Peyer's patch (tissue), 4 donors: ENCODE measurements at regions not wholly inside any gene's neighbourhood (a gene's known extent, or its start where the extent isn't known, plus 50 kb on each side); places are given as distances from the start of the nearest gene placed in this dataset.

Experiments used
- DNase-seq, 3 donors: peaks; one replicate each; pipeline ENCODE4 v3.0.0-alpha.2; 2017 to 2019
- H3K27ac ChIP-seq, 4 donors: fragments of 200-600 bp; sonication (generic); one replicate each; pipeline ENCODE4 v1.5.1; 2016 to 2019
- H3K27me3 ChIP-seq, 2 donors: fragments of 200-600 bp; sonication (generic); one replicate each; pipeline ENCODE4 v1.5.1; 2019
- H3K36me3 ChIP-seq, 3 donors: fragments of 200-600 bp; sonication (generic); one replicate each; pipeline ENCODE4 v1.5.1; 2016 to 2019
- H3K4me1 ChIP-seq, 4 donors: fragments of 200-600 bp; sonication (generic); one replicate each; pipeline ENCODE4 v1.5.1; 2016 to 2019
- H3K4me3 ChIP-seq, 4 donors: fragments of 200-600 bp; sonication (generic); 1 replicate in 3 of 4; 2 replicates in 1 of 4; pipeline ENCODE4 v1.5.1; 2016 to 2019; ENCODE audit warnings: mild to moderate bottlenecking in 1 of 4
- H3K9me3 ChIP-seq, 4 donors: fragments of 200-600 bp; sonication (generic); one replicate each; pipeline ENCODE4 v1.5.1; 2016 to 2019; ENCODE audit warnings: mild to moderate bottlenecking in 1 of 4
- CTCF ChIP-seq, 6 experiments: fragments of 450-650 bp in 4 of 6; fragments of 200-600 bp in 2 of 6; sonication (generic) in 1 of 6; IDR thresholded peaks; one replicate each; pipeline ENCODE4 v1.5.1; 2017 to 2019; ENCODE audit warnings: antibody characterized with exemption in 6 of 6, mild to moderate bottlenecking in 3 of 6, moderate library complexity in 1 of 6
- POLR2A ChIP-seq, 2 donors: fragments of 450-650 bp; IDR thresholded peaks; one replicate each; pipeline ENCODE4 v1.5.1; 2017; ENCODE audit warnings: antibody characterized with exemption in 2 of 2, mild to moderate bottlenecking in 2 of 2, moderate library complexity in 2 of 2

- DNase-seq, result no peak
- no peak overlapping the region for H3K4me3 ChIP-seq
- H3K9me3 ChIP-seq, result no peaks in the 10 kb centered on the region
- no peaks in the 10 kb centered on the region for H3K36me3 ChIP-seq
- no peaks in the 10 kb centered on the region for H3K27me3 ChIP-seq
- TF ChIP-seq CTCF (IDR thresholded peaks at IDR 0.05) (no peak), POLR2A (IDR thresholded peaks at IDR 0.05) (no peak)
- H3K4me1 ChIP-seq, result no peaks in the 10 kb centered on the region
- no peak overlapping the region for H3K27ac ChIP-seq
Observed at GRCh38 chr5:104170926-104171325, 608.3 kb upstream of the NUDT12 start.

GRCh38 chr5:104146652-104147051, 584.1 kb upstream of the NUDT12 start:
- DNase-seq, result no peak
- no peak overlapping the region for H3K27ac ChIP-seq
- H3K27me3 ChIP-seq, result no peaks in the 10 kb centered on the region
- H3K9me3 ChIP-seq, result no peaks in the 10 kb centered on the region
- H3K4me3 ChIP-seq, result no peak overlapping the region
- TF ChIP-seq CTCF (IDR thresholded peaks at IDR 0.05) (no peak), POLR2A (IDR thresholded peaks at IDR 0.05) (no peak)
- no peaks in the 10 kb centered on the region for H3K36me3 ChIP-seq
- H3K4me1 ChIP-seq, result no peaks in the 10 kb centered on the region

- no peak overlapping the region for H3K4me3 ChIP-seq
- no peak overlapping the region for H3K27ac ChIP-seq
- H3K27me3 ChIP-seq, result no peaks in the 10 kb centered on the region
- no peaks in the 10 kb centered on the region for H3K9me3 ChIP-seq
- TF ChIP-seq CTCF (IDR thresholded peaks at IDR 0.05), result no peak
- TF ChIP-seq POLR2A (IDR thresholded peaks at IDR 0.05), result no peak
- no peaks in the 10 kb centered on the region for H3K36me3 ChIP-seq
- no peak for DNase-seq
- H3K4me1 ChIP-seq, result no peaks in the 10 kb centered on the region
Observed at GRCh38 chr5:104139840-104140239, 577.3 kb upstream of the NUDT12 start.

GRCh38 chr5:104130320-104130719, 567.7 kb upstream of the NUDT12 start:
- no peak for TF ChIP-seq POLR2A (IDR thresholded peaks at IDR 0.05)
- no peak for TF ChIP-seq CTCF (IDR thresholded peaks at IDR 0.05)
- H3K4me1 ChIP-seq, result no peaks in the 10 kb centered on the region
- peaks cover 0 to 2% (median 0%) of the 10 kb centered on the region in 4 donors for H3K9me3 ChIP-seq
- no peaks in the 10 kb centered on the region for H3K27me3 ChIP-seq
- no peak for DNase-seq
- H3K27ac ChIP-seq, result no peak overlapping the region
- no peaks in the 10 kb centered on the region for H3K36me3 ChIP-seq
- H3K4me3 ChIP-seq, result no peak overlapping the region

GRCh38 chr5:104128348-104128747, 565.8 kb upstream of the NUDT12 start:
- no peaks in the 10 kb centered on the region for H3K36me3 ChIP-seq
- no peak overlapping the region for H3K27ac ChIP-seq
- H3K9me3 ChIP-seq, result no peaks in the 10 kb centered on the region
- H3K4me1 ChIP-seq, result no peaks in the 10 kb centered on the region
- TF ChIP-seq CTCF (IDR thresholded peaks at IDR 0.05) (no peak), POLR2A (IDR thresholded peaks at IDR 0.05) (no peak)
- DNase-seq, result no peak
- H3K4me3 ChIP-seq, result no peak overlapping the region
- no peaks in the 10 kb centered on the region for H3K27me3 ChIP-seq

GRCh38 chr5:104126980-104127379, 564.4 kb upstream of the NUDT12 start:
- H3K9me3 ChIP-seq, result no peaks in the 10 kb centered on the region
- TF ChIP-seq POLR2A (IDR thresholded peaks at IDR 0.05) (no peak), CTCF (IDR thresholded peaks at IDR 0.05) (no peak)
- H3K4me3 ChIP-seq, result no peak overlapping the region
- no peak for DNase-seq
- H3K27me3 ChIP-seq, result no peaks in the 10 kb centered on the region
- no peaks in the 10 kb centered on the region for H3K36me3 ChIP-seq
- no peaks in the 10 kb centered on the region for H3K4me1 ChIP-seq
- no peak overlapping the region for H3K27ac ChIP-seq
